ENCODE measurements at regions not wholly inside any gene's neighbourhood (a gene's known extent, or its start where the extent isn't known, plus 50 kb on each side); places are given as distances from the start of the nearest gene placed in this dataset.

DNA sequence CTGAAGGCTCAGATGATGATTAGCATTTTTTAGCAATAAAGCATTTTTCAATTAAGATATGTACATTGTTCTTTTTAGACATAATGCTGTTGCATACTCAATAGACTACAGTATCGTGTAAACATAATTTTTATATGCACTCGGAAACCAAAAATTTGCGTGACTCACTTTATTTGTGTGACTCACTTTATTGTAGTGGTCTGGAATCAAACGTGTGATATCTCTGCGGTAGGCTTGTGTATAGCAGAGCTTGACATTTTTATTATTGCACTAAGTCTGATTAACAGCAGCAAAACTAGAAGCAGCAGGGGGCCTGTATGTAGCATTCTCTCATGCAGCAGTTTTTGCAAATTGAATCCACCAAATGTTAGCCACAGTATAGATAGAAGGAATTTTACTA lies 119.1 kb upstream of the PRDX4 start:
- no peak for DNase-seq

DNA sequence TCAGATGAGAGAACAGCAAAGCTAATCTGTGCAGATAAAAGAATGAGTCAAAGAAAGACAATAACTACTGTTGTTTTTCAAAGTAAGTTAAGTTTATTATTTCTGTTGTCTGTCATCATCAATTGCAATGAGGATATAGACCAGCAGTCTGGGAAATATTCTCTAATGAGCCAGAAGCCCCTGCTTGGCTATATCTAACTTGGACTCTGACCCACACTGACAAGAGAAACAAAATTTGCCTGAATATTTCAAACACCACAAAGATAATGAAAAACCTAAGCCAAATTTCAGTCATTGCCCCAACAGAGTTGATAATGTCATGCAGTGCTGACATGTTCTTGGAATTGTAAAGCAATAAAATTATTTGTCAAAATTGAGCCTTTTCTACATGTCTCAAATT lies 115.0 kb upstream of the PRDX4 start:
- DNase-seq, result no peak

DNA sequence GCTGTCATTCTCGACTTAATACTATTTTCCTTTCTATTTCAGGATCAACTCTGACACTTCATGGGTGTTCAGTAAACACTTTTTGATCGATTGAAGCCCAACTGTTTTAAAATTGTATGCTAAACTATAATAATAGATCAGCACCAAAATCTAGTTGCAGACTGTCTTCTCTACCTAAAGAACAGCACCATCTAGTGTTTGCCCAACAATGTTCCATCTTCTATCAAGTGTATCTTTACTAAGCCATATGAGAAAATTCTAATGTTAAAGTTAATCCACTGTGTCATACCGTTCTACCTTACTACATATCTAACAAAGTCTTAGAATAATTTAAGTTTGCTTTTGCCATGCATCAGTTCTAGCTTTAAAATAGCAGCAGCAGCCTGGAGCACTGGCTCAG lies 113.0 kb upstream of the PRDX4 start:
- peak; percentile 1 for DNase-seq

DNA sequence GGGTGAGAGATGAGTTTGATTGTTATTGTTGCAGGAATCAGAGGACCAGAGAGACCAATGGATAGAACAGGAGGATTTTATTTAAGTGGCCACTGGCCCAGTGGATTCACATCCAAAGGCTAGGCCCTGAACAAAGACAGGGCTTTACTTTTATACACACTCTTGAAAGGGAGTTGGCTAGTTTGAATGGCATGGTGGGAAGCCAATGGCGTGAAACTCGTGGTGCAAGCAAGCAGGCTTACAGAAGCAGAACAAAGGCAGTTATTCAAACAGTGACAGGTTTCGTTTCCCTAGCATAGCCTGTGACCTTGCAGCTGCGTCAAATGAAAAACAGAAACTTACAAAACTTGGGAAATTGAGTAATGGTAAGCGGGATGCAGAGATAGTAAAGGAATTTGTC lies 110.2 kb upstream of the PRDX4 start:
- no peak for DNase-seq

DNA sequence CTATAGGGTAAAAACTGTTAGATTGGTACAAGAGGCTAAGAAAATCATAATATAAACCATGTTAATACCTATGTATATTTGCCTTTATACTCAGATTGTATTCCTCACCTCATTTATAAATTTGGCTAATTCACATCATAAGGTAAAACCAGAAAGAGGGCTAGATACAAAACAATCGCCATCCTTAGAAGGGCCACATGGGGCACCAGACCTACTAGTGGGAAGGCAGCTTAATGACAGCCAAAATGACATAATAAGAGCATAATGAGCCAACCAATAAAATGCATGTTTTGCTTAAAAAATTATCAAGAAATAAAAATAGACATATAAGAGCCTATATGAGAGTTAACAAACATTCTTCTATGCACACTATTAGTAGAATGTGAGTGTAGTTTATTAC lies 107.3 kb upstream of the PRDX4 start:
- DNase-seq, result no peak

DNA sequence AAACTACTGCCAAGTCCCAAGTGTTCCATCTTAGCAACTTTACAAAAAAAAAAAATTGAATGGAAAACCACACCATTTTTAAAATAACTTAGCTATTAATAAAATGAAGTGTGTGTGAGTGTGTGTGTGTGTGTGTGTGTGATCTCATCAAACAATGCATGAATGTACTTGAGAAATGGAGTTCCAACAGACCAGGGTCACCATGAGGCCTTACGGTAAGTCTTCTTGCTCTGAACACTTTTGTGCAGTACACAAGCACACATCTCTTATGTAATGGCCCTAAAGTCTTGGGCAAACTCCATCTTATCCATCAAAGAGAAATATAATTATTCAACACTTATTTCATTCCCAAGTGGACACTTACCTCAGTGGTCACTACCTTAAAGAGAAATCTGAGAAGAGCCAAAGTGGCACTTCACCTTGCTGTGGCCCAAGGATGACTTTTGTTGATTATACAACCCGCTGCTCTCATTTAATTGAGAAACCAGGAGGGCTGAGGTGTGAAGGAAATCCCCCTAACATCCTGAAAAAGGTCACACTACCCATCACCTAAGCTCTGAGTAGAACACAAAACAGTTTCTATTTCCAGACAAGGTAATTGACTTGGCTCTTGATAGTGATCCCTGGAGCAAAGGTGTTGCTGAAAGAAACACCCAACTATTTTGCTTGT lies 96.5 kb upstream of the PRDX4 start:
- DNase-seq, result no peak

DNA sequence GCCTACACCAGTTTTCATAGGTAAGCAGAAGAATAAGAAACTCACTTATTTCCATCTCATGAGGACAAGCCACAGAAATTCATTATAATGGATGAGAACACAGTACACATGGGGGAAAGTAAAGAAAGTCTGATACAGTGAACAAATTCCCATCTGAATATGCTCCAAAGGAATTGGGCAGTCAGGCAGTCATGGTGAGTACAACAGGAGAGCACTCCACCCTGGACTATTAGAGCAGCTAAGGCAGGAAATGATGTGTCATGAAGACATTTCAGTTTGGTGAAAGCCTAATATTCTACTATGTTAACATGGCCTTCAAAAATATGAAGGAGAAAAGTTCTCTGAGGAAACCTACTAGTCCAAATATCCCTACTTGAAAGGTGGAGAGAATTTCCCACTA lies 92.0 kb upstream of the PRDX4 start:
- DNase-seq, result no peak

DNA sequence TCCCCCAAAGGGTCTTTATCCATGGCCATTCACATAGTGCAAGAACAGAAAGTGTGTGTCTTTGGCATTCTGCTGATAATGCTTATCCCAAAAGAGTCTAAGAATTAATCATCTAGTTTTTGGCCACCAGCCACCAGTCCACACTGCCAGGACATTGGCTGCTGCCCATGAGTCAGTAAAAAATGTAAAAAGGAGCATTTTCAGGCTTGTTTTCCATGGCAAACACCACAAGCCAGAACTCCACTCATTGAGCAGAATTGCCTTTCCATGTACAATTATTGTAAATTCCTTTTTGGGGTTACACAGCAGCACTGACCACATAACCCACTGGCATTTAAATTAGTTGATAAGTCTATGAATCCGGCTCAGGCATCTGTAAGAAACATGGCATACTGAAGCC lies 89.2 kb upstream of the PRDX4 start:
- no peak for DNase-seq

DNA sequence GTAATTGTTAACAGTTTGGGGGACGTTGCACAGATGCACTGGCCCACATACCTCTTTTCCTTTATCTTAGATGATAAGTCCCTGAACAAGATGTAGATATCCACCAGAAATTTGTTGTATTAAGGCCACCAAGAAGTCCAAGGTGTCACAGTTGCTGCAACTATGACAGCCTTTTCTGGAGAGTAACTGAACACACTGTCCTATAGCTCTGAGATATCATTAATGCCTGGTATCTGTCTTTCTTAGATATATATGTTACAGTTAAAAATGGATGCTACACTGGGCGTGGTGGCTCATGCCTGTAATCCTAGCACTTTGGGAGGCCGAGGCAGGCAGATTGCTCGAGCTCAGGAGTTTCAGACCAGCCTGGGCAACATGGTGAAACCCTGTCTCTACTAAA lies 77.8 kb upstream of the PRDX4 start:
- no peak for DNase-seq

DNA sequence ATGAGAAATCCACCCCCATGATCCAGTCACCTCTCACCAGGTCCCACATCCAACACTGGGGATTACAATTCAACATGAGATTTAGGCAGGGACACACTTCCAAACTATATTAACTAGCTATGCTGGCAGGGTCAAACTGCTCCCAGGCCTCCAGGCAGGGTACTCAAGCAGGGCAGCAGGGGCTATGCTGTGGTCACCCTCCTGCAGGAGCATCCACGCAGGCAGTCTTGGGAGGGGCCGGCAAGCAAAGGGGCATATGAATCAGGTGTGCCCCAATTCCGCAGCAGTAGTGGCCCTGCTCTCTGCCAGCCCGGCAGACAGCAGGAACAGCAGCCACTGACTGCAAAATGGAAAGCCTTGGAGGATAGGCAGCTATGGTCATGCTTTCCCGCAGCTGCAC lies 74.6 kb upstream of the PRDX4 start:
- DNase-seq, result no peak

DNA sequence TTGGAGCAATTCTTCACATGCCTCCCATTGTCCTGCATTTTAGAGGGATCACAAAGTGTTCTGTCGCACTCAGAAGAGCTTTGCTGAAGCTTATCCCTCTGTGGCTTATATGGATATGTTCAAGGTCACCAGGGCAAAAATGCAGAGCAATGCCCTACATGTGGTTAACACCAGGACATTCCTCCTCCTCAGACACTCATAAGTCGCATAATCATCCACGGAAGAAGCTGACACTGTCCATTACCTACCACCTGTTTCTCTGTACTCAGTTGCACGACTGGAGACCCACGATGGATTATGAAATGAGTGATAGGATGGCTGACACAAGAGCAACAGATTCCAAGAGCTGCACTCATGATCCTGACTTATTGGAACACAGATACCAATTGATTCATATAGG lies 68.7 kb upstream of the PRDX4 start:
- no peak for DNase-seq

DNA sequence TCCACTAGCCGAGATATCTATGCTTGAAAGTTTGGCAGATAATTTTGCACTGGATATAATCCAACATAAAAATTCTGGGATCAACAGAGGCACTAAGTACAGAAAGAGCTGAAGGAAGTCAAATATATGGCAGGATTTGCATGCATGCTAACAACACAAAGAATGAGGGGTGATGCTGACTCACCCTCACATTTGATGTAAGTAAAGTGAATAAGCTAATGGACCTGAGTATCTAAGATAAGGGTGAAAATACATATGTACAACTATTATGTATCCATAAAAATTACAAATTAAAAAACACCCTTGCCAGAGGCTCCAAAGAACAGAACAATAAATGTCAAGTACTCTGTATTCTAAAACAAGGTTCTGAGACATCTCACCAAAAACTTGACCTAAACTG lies 63.8 kb upstream of the PRDX4 start:
- no peak for DNase-seq

DNA sequence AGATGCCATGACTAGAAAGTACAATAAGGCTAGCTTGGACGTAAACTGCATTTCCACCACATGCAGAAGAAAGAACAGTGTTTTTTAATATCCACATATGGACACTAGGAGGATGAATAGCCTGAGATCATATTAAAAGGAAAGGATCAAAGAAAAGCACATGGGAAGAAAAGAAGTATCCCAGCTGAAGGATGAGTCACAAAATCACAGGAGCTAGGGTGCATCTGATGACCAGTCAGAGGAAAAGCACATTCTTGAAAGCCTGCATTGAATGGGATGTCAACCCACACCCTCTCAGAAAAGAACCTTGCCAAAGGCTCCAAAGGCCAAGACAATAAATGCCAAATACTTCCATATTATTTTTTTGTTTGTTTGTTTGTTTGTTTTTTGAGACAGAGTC lies 56.8 kb upstream of the PRDX4 start:
- no peak for DNase-seq

DNA sequence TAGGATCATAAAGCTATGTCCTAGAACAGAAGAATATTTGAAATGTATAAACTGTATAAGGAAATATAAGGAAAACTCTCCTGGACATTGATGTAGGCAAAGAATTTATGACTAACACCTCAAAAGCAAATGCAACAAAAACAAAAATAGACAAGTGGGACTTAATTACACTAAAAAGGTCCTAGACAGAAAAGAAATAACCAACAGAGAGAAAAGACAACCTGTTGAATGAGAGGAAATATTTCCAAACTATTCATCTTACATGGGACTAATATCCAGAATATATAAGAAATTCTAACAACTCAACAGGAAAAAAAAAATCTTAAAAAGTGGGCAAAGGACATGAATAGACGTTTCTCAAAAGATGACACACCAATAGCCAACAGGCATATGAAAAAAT lies 54.4 kb upstream of the PRDX4 start:
- DNase-seq, result no peak

DNA sequence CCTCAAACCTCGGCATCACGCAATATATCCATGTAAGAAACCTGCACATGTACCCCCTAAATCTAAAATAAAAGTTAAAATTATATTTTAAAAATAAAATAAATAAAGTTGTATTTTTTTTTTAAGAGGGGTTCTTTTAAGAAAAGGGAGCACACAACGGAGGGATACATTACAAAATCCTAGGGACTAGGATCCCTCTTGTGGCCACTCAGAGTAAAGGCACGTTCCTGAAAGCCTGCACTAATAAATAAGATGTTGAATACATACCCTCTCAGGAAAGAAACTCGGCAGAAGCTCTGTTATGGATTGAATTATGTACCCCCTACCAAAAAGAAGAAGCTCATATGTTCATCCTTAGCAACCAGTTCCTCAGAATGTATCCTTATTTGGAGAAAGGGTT lies 50.9 kb upstream of the PRDX4 start:
- peak; percentile 41 for DNase-seq

All from NCI-H2227 treated with DMSO at 0.1 percent for 48 hours (cell line).